HL-60 (cell line): ENCODE measurements at regions not wholly inside any gene's neighbourhood (a gene's known extent, or its start where the extent isn't known, plus 50 kb on each side); places are given as distances from the start of the nearest gene placed in this dataset.

Experiments used
- DNase-seq, 2 experiments: peaks; one replicate each; pipeline ENCODE4 v3.0.0-alpha.2; 2010 to 2020; ENCODE audit warnings: low read depth in 1 of 2, low spot score in 1 of 2
- H3K27ac ChIP-seq: fragments of 250-450 bp; sonication (Bioruptor Pico); replicated peaks from 2 replicates; pipeline ENCODE4 v1.5.1; 2020; ENCODE audit warnings: mild to moderate bottlenecking, moderate library complexity
- H3K27me3 ChIP-seq: fragments of 250-450 bp; sonication (Bioruptor Pico); 2 replicates; pipeline ENCODE4 v1.5.1; 2021; ENCODE audit warnings: mild to moderate bottlenecking, moderate library complexity; ENCODE audit not compliant: insufficient read depth, poor library complexity, severe bottlenecking
- H3K4me3 ChIP-seq: replicated peaks from 2 replicates; pipeline ENCODE4 v1.5.1; 2011; ENCODE audit warnings: mild to moderate bottlenecking, control low read depth, low read length; ENCODE audit not compliant: insufficient read depth
- CTCF ChIP-seq: IDR thresholded peaks from one replicate; pipeline ENCODE4 v1.5.1; 2011; ENCODE audit warnings: low read length, control low read depth, inconsistent platforms; ENCODE audit not compliant: insufficient read depth
- GABPA ChIP-seq: IDR thresholded peaks from 2 replicates; pipeline ENCODE4 v1.6.1; 2012; ENCODE audit warnings: low read depth
- POLR2AphosphoS5 ChIP-seq: IDR thresholded peaks from 2 replicates; pipeline ENCODE4 v1.6.1; 2012; ENCODE audit warnings: low read depth
- REST ChIP-seq: IDR thresholded peaks from 2 replicates; pipeline ENCODE4 v1.6.1; 2012; ENCODE audit warnings: low read depth; ENCODE audit not compliant: insufficient replicate concordance
- SPI1 ChIP-seq: IDR thresholded peaks from 2 replicates; pipeline ENCODE4 v1.6.1; 2012; ENCODE audit warnings: low read depth, mild to moderate bottlenecking, borderline replicate concordance

GRCh38 chr11:70705930-70706329, 307.6 kb downstream of the CTTN start:
- DNase-seq, result no peak
- no peak for TF ChIP-seq GABPA
- no peak for TF ChIP-seq REST
- TF ChIP-seq POLR2AphosphoS5, result no peak
- TF ChIP-seq CTCF, result no peak
- TF ChIP-seq SPI1, result no peak
- Histone ChIP-seq H3K4me3 (no peak overlapping the region), H3K27me3 (no peaks in the 10 kb centered on the region), H3K27ac (no peak overlapping the region)

- peaks cover 5% of the 10 kb centered on the region for H3K27me3 ChIP-seq
- no peak overlapping the region for H3K27ac ChIP-seq
- TF ChIP-seq POLR2AphosphoS5, result no peak
- TF ChIP-seq GABPA, result no peak
- no peak for TF ChIP-seq CTCF
- TF ChIP-seq SPI1, result no peak
- no peak for TF ChIP-seq REST
- DNase-seq, result no peak
- H3K4me3 ChIP-seq, result no peak overlapping the region
Measured at GRCh38 chr11:70707821-70708220, 309.5 kb downstream of the CTTN start.

GRCh38 chr11:70709596-70709995, 311.3 kb downstream of the CTTN start:
- TF ChIP-seq GABPA (no peak), CTCF (no peak), POLR2AphosphoS5 (no peak), REST (no peak), SPI1 (no peak)
- no peak overlapping the region for H3K4me3 ChIP-seq
- no peak for DNase-seq
- no peak overlapping the region for H3K27ac ChIP-seq
- H3K27me3 ChIP-seq, result peaks cover 5% of the 10 kb centered on the region
